GM19395 (cell line): ENCODE measurements at regions not wholly inside any gene's neighbourhood (a gene's known extent, or its start where the extent isn't known, plus 50 kb on each side); places are given as distances from the start of the nearest gene placed in this dataset.

ENCODE experiments used
- ATAC-seq: cut with Tn5 transposase; IDR thresholded peaks from one replicate; pipeline ENCODE4 v1.9.1; 2021; ENCODE audit warnings: mild to moderate bottlenecking, moderate library complexity; ENCODE audit not compliant: unreplicated experiment

DNA sequence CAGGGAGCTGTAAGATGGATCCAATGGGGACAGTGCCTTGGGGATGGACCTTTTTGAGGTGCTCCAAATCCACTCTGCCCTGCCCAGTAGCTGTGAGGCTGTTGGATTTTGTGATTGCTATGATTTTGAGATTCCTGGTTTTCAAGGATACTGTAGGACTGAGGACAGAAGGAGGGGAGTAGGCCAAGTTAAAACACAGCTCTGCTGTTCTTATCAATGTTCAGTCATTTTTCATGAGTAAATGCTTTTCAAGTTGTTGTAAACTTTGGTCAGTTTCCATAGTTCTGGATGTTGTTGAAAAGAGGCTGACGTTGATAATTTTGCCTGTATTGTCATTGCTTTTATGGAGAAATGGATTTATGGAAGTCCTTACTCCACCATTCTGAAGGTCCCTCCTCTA is 361.2 kb downstream of the ZNF516 start:
- ATAC-seq = no peak

GRCh38 chr18:76131738-76132137 is 363.3 kb downstream of the ZNF516 start:
- no peak for ATAC-seq

DNA sequence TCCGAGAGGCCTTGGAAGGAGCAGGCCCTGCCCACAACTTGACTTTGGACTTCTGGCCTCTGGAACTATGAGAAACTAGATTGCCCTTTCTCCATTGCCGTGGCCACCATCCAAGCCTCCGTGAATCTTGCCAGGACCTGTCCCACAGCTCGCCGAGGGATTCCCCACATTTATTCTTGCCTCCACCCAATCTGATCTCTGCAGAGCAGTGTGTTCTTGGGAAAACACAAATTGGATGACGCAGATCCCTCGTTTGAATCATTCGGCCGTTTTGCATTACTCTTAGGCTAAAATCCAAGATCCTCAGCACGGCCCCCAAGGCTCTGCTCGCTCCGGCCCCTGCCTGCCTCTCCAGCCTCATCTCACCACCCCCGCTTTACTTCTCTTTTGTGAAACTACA is 364.2 kb downstream of the ZNF516 start:
- ATAC-seq = no peak

- ATAC-seq = no peak
Observed at GRCh38 chr18:76126327-76126726, 368.7 kb downstream of the ZNF516 start.

DNA sequence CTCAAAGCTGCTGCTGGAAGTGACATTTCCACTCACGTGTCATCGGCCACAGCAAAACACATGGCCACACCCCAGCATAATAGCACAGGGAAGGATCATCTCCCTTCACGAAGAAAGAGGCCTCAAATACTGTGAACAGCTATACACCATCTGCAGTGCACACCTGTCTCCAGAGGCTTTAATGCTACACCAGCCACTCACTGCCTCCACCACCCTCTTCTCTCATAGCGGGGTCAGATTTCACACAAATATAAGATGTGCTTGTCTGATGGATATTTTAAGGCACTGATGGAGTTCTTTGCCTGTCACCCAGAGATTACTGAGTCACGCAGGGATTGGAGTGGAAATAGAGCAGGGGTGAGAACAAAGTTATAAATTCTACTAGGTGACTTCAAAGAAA is 374.0 kb downstream of the ZNF516 start:
- no peak for ATAC-seq

DNA sequence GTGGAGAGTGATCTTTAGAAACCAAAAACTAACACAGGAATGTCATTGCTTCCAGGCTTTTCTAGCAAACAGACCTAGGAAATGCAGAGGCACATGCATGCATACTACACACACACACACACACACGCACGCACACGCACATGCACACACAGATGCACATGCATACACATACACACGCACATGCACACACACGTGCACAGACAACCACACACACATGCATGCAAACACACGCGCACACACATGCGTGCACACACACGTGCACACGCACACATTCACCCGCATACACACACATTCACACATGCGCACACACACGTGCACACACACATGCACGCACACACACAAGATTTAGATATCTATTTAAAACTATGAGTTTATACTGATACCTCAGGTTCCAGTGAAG is 379.5 kb downstream of the ZNF516 start:
- no peak for ATAC-seq

DNA sequence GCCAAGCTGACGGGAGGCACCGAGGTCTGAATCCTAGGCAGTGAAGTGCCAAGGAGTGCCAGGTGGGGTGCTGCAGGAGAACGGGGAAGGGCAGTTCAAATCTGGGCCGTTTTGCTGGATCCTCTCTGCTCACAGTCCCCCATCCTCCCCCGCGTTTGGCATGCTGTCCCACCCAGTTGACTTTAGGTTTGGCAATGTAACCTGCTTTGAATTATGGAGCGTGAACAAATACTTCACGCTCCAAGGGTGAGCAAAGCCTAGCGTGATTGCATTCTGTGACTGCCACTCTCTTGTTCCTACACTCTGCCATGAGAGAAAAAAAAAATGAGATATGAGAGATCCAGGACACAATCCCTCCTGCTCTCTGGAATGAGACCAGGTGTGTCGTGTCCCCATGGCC is 381.9 kb downstream of the ZNF516 start:
- no peak for ATAC-seq

DNA sequence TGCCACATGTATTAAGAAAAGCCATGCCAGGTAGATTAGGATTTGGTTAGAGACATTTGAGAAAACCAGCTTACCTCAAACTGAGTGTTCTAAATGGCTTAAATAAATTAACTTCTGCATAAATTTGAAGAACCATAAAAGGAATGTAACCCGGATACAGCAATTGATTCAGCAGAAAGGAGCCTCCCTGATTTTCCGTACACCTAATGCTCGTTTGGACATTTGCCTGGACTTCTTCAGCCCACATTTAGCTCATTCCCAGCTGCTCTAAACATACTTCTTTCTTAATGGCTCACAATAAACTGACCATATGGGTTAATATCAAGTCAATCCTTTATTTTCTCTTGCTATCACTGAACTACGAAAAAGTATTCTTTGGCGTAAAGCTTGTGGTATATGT is 392.4 kb downstream of the ZNF516 start:
- no peak for ATAC-seq

DNA sequence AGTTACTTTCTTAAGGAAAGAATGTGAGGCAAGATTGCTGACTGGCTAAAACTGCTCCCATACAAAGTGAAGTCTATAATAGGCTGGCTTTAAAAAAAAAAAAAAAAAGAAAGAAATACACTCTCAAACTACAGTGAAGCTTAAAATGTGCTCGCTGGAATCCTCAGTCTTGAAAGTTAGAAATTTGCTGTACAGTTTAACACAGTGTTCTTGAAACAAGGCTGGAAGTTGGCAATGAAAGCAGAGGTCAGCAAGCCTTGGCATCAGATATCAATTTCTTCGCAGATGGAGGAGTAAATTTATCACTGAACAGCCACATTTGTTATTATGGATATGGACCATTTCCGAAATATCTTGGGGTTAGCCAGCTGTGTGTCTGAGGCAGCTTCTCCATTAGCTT is 392.9 kb downstream of the ZNF516 start:
- no peak for ATAC-seq

GRCh38 chr18:76099931-76100457 is 395.0 kb downstream of the ZNF516 start:
- no peak for ATAC-seq

DNA sequence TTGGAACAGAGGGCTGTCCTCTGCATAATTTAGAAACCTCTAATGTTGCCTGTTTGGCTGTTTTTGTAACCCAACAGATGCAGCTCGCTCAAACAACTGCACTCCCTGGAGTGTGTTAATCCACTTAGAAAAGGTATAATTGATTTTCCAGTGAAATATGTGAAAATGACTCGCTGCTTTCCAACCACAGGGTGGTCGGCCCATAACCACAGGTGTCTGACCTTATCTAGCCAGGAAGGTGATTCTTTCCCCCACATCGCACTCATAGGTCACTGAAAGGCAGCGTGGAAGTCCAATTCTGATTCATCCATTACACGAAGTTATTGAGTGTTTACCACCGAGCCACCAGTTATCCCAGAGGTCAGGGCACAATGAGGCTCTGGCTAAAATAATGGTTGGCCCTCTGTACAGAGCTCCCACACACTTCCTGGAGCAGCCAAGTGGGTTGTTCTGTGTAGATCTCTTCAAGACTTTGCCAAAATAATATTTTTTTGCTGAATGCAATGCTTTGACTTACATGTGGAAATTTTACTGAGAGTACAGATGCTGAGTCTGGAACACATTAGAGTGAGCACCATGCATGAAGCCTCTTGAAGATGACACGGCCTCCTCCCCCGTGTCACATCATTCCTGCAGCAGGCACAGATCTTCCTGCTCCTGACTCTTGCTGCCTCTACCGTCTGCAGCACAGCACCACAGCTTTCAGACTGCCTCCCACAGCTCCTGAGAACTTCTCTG is 396.2 kb downstream of the ZNF516 start:
- ATAC-seq = no peak

GRCh38 chr18:76081536-76081935 is 413.5 kb downstream of the ZNF516 start:
- ATAC-seq = no peak

DNA sequence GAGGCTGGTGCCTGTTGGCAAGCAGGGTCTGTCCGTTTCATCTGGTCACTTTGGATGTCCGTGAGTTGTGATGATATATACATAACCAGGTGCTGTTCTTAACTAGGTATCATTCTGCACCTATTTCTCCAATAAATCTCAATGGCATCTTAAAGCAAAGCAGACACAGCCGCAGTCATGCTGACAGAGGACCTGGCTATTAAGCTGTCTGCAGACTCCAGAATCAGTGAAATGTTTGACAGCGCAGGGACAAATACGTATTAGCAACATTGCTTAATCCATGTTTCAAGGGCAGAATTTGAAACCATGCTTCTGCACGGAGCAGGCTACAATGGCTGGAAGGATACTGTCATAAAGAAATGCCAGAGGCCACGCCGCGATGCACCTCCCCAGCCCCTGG is 414.6 kb downstream of the ZNF516 start:
- ATAC-seq = no peak

GRCh38 chr18:76075777-76076176 is 419.3 kb downstream of the ZNF516 start:
- no peak for ATAC-seq

DNA sequence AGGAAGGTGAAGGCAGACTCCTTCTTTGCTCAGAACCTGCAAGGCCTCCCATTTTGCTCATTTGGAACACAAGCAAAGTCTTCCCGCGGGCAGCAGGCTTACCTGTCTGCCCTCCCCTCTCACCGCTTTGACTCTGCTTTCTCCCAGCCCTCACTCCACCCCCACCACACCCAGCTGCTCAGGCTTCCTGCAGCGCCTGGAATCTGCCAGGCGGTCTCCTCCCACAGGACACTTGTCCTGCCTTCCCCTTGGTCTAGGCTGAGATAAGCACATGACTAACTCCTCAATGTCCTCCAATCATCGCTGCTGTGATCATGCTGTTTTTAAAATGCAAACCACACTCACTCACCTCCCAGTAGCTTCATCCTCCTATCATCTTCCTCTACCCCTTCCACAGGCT is 430.0 kb downstream of the ZNF516 start:
- no peak for ATAC-seq

GRCh38 chr18:76058146-76058545 is 436.9 kb downstream of the ZNF516 start:
- no peak for ATAC-seq

GRCh38 chr18:76057386-76057785 is 437.7 kb downstream of the ZNF516 start:
- ATAC-seq = no peak

DNA sequence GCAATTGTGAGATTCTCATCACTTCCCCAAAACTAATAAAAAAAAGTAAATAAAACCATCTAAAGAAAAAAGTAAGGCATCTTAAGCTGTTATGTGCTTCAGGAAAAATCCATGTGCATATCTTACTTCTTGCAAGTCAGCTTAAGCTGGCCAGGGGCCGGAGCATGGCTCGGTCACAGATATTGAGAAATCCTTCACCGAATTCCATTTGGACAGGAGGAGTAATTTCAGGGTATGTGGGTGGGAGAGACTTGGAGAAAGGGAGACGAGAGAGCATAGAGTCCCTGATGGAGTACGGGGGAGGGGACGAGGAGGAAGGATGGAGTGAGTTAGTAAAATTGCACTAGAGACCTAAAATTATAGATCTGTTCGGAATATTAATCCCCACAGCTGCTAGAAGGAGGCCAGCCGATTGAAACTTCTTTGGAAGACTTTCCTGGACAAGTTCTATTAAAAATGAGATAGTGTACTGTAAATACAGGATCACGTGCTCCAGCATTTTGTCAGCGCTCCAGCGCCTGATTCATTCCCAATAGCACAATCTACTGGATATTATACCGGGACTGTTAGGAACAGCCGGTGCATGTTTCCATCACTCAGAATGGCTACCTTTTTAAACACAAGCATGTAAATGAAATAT is 438.5 kb downstream of the ZNF516 start:
- no peak for ATAC-seq

DNA sequence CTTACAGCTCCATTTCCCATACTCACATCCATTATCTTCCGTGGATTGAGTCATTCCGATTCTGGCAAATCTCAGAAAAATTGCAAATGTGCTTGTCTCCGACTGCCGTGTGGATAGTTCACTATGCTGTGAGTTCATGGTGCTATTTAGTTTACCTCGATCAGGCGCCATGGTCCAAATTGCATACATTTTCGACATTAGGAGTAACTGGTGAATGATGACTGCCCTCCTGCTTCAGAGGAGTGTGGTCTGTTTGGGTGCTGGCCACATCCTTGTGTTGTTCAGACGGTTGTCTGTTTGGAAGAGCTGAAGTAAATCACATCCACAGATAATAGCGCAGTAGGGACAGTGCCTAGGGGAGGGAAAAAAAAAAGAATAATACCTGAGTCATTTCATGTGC is 439.5 kb downstream of the ZNF516 start:
- ATAC-seq = no peak

DNA sequence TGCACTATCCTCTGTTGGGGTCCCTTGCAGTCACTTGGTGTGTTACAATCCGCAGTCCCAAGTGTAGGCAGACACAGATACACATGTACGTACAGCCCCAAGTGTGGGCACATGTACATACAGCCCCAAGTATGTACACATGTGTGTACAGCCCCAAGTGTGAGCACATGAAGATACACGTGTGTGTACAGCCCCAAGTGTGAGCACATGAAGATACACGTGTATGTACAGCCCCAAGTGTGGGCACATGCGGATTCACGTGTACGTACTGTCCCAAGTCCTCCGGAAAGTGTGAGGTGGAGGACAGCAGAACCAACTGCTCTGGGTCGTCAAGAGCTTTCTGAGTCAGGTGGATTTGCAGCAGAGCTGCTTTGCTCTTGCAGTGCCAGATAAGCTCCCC is 440.0 kb downstream of the ZNF516 start:
- no peak for ATAC-seq

DNA sequence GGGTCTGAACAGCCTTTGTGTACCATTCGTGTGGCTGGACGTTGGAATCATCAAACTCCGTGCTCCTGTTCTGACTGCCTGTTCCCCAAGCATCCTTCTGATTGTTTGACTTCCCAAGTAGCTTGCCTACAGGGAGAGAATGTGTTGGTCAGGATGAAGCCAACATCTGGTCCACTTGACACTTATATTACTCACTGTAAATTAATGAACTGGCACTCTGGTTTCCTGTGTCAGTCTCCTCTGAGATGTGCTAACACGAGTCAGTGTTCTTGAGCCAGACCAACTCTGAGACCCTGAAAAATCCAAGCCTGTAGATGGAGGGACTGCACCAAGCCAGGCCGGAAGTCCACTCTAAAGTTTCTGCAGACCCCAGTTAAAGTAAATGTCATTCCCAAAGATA is 440.9 kb downstream of the ZNF516 start:
- no peak for ATAC-seq

DNA sequence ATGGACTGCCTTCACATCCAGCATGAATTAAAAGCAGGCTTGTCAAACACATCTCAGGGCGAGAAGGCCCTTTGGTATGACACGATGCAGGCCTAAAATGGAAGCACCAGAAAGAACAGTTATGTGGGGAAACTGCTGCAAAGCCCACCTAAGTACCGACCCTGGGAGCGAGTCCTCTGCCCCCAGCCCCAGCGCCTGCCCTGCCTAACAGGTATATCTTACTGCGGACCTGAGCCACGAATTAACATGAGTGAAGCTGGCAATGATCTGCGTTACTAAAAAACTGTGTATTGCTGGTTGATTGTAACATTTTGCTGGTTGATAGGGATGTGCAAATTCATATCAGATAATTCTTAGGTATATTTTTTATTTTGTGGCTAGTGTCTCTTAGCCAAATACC is 441.5 kb downstream of the ZNF516 start:
- no peak for ATAC-seq

DNA sequence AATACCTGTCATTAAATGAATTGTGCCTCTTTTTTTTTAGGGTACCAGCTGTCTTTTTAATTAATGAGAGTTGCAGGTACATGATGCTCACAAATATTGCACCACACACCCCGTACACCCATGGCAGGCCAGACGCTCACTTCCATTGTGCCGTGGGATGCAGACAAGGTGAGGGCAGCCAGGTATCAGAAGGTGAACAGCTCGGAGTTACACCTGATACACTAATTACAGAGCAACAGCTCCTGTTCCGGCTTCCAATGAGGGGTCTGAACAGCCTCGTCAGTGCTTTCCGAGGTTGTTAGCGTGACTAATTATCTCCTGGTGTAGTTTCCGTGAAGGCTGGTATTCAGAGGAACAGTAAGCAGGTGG is 442.8 kb downstream of the ZNF516 start:
- ATAC-seq = no peak
